ENCODE measurements at regions not wholly inside any gene's neighbourhood (a gene's known extent, or its start where the extent isn't known, plus 50 kb on each side); places are given as distances from the start of the nearest gene placed in this dataset.
"Not testable (repeated sequence)": the region's sequence is repeated elsewhere in the genome, so short reads cannot be mapped to it uniquely, and the experiment has no call there.

DNA sequence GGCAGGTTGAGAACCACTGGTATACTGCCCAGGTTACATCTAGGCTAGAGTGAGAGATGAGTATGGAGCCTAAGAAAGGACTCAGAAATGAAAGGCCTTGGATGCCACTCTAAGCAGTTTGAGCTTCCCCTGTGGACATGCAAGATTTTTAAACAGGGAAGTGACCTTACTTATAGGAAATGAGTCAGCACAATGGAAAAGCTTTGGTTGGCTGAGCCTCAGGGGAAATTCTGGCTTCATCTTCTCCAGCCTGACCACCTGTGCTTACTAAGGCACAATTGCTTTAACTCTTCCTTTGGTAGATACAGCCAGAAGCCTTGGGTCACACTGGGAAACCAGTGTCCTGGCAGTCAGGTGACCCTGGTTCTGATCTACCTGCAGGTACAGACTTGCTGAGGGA is 380.2 kb upstream of the ZNF462 start:
- no peak for DNase-seq (ENCODE audit: low read depth in 2 of 3, low spot score in 1 of 3)

GRCh38 chr9:106486685-106487084 is 376.3 kb upstream of the ZNF462 start:
- DNase-seq (ENCODE audit: low read depth in 2 of 3, low spot score in 1 of 3): no peak

DNA sequence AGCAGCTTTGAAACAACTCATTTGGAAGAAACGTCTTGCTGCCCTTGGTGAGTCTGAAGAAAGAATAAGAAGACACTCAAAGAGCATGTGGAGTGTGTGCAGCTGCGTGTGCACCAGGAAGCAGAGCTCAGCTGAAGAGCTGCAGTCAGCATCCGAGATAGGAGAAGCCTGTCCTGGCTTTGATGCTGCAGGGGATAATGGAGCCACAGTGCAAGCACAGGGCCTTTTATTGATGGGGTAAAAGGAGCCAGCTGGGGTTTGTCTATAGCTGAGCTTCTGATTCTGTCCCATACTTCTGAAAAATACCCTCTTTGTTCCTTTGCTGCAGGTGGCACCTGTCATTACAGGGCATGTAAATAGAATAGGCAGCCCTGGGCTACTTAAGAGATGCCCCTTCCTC is 375.7 kb upstream of the ZNF462 start:
- DNase-seq (ENCODE audit: low read depth in 2 of 3, low spot score in 1 of 3): no peak

GRCh38 chr9:106492126-106492525 is 370.8 kb upstream of the ZNF462 start:
- not testable (repeated sequence) for DNase-seq (ENCODE audit: low read depth in 2 of 3, low spot score in 1 of 3)

- no peak for DNase-seq (ENCODE audit: low read depth in 2 of 3, low spot score in 1 of 3)
Measured at GRCh38 chr9:106500171-106500570, 362.8 kb upstream of the ZNF462 start.

GRCh38 chr9:106501210-106501609 is 361.8 kb upstream of the ZNF462 start:
- not testable (repeated sequence) for DNase-seq (ENCODE audit: low read depth in 2 of 3, low spot score in 1 of 3)

- no peak for DNase-seq (ENCODE audit: low read depth in 2 of 3, low spot score in 1 of 3)
Measured at GRCh38 chr9:106502930-106503329, 360.0 kb upstream of the ZNF462 start.

DNA sequence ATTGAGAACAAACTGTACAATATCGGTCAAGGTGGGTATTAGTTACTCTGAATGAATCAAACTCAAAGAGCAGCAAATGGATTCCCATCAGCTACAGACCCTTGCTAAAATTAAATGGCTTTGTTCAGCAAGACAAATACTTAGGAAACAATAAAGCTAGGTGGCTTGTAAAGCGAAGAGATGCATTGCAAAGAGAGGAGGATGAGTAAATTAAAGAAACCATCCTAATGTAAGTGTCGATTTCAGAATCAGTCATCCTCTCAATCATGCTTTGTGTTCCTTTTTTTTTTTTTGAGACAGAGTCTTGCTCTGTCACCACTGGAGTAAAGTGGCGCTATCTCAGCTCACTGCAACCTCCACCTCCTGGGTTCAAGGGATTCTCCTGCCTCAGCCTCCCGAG is 359.2 kb upstream of the ZNF462 start:
- DNase-seq (ENCODE audit: low read depth in 2 of 3, low spot score in 1 of 3): no peak

DNA sequence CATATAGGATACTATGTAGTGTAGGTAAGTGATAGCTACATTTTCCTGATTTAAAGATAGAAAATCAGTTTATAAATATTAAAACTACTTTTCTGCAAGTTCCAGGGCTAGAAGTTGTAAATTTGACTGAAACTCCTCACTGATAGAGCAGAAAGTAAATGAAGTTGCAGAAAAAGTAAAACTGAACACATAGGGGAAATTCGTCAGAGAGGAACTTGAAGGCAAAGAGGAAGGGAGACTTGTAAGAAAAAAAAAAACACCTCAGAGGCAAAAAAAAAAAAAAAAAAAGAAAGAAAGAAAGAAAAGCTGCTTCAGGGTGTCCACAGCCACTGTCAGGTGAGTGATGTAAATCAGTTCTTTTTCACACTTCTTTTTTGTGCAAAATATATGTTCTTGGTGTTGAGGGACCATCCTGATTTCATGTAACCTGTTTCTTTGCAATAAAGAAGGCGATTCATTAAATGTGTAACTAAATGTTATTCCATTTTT is 336.2 kb upstream of the ZNF462 start:
- no peak for DNase-seq (ENCODE audit: low read depth in 2 of 3, low spot score in 1 of 3)

- no peak for DNase-seq (ENCODE audit: low read depth in 2 of 3, low spot score in 1 of 3)
Measured at GRCh38 chr9:106528158-106528557, 334.8 kb upstream of the ZNF462 start.

DNA sequence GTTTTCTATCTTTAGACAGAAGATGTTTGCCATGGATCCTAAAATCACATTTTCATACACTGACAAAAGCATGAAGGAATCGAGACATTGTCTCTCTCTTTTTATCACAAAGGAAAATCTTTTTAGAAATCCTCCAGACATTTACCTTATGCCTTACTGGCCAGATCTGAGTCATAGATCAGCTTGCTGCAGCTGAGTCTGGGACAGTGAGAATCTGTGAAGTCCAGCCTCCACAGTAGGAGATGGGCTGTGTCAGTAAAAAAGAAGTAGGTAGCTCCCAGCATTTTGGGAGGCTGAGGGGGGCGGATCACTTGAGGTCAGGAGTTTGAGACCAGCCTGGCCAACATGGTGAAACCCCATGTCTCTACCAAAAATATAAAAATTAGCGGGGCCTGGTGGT is 333.4 kb upstream of the ZNF462 start:
- no peak for DNase-seq (ENCODE audit: low read depth in 2 of 3, low spot score in 1 of 3)

GRCh38 chr9:106531491-106531890 is 331.5 kb upstream of the ZNF462 start:
- no peak for DNase-seq (ENCODE audit: low read depth in 2 of 3, low spot score in 1 of 3)

GRCh38 chr9:106532306-106533015 is 330.5 kb upstream of the ZNF462 start:
- no peak for DNase-seq (ENCODE audit: low read depth in 2 of 3, low spot score in 1 of 3)

DNA sequence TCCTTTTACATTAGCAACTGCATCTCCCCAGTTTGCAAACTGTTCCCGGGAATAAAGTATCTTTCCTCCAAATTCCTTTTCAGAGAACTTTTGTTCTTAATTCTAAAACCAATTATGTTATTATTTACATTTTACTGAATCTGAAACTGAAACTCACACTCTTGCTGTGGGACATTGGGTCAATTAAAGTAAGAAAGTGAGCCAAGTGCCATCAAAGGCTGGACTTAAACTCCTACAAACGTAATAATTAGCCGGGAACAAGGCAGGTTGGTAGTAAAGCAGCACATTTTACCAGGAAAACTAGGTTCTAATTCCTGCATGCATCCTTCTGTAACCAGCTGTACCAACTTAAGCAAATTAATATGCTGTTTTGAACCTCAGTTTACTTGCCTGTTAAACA is 328.2 kb upstream of the ZNF462 start:
- no peak for DNase-seq (ENCODE audit: low read depth in 2 of 3, low spot score in 1 of 3)

DNA sequence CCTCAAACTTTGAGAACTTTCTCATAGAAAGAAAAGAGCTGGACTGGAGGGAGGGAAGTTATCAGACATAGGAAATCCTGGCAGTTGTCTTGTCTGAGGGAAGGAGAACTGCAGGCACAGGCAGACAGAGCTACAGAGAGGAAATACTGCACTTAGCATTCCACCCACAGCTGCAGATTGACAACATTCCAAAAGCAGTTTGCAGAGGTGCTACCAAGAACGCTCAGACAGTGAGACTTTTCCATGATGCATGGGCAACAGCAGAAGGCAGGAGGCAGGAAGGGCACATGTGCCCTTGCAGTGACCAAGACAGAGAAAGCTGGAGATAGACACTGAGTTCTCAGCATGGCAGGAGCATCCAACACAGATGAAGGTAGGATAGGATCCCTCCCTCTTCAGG is 327.5 kb upstream of the ZNF462 start:
- no peak for DNase-seq (ENCODE audit: low read depth in 2 of 3, low spot score in 1 of 3)

- no peak for DNase-seq (ENCODE audit: low read depth in 2 of 3, low spot score in 1 of 3)
Measured at GRCh38 chr9:106557996-106558667, 304.8 kb upstream of the ZNF462 start.

- no peak for DNase-seq (ENCODE audit: low read depth in 2 of 3, low spot score in 1 of 3)
Measured at GRCh38 chr9:106560540-106560939, 302.4 kb upstream of the ZNF462 start.

DNA sequence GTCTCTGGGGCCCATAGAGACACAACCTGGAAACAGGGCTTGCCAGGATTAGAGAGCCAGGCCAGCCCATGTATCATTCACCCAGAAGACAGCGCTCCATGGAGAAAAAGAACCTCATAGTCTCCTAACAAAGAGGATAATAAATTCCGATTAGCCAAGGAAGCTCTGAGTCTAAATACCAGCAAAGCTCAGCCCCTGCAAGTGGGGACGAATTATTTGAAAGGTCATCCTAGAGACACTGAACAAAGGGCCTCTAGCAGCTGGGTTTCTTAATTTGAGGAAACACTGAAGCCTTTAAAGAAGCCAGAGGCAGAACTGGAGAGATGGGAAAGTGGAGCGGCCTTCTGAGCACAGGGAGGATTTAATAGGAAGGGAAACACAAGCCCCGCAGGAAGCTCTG is 287.1 kb upstream of the ZNF462 start:
- no peak for DNase-seq (ENCODE audit: low read depth in 2 of 3, low spot score in 1 of 3)

DNA sequence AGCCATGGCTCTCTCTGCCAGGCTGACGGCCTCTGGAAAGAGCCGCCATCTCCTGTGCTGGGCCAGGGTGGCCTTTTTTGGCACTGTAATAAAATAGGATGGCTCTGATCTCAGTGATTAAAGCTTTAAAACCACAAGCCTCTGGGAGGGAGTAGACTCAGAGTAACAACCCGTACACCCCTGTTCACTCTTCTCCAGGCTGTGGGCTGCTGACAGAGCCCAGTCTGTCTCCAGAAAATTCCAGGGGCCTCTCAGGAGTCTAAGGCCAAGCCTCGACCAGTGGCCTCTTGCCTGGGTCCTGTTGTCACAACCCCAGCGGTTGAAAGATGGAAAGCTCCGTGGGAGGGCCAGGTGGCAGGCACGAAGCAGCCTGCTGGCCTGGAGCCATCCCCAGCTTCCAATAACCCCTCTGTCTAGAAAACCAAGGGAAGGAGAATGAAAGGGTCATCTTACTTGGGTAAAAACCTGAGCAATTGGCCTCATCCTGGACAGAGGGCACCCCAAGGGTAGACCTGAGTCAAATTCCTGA is 286.7 kb upstream of the ZNF462 start:
- no peak for DNase-seq (ENCODE audit: low read depth in 2 of 3, low spot score in 1 of 3)

GRCh38 chr9:106577121-106577520 is 285.8 kb upstream of the ZNF462 start:
- no peak for DNase-seq (ENCODE audit: low read depth in 2 of 3, low spot score in 1 of 3)

DNA sequence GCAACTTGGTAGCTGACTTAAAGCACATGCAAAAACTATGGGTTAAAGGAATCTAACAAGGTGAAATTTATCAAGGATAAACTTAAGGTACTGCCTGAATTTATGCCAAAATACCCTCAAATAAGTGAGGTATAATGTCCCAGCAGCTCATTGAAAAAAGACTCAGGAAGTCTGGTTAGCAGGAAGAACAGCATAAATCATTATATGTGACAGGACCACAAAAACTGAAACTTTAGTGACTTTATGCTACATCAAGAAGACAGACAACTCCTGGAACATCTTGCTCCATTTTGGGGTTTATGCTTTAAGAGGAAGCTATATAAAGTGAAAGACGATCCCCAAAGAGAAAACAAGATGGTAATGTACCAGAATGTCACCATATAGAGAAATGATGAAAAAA is 282.4 kb upstream of the ZNF462 start:
- no peak for DNase-seq (ENCODE audit: low read depth in 2 of 3, low spot score in 1 of 3)

GRCh38 chr9:106581973-106582372 is 281.0 kb upstream of the ZNF462 start:
- no peak for DNase-seq (ENCODE audit: low read depth in 2 of 3, low spot score in 1 of 3)

DNA sequence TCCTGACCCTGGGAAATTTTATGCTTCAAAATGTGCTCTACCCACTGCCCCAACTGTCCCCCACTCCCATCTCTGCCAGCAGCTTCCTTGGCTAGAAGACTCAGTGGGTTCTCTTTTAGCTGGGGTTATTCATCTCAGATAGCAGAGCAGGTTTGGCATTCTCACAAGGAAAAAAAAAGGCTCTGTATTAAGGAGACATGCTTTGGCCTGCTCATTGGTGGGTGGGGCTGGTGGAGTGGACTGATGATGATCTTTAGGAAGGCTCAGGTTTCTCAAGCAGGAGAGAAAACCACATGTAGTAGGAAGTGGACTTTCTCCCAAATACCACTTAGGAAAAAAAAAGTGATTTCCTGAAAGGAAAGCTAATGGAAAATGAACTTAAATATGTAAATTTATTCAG is 279.2 kb upstream of the ZNF462 start:
- DNase-seq (ENCODE audit: low read depth in 2 of 3, low spot score in 1 of 3): no peak
